Upper lobe of right lung (tissue), 1 donor: ENCODE measurements at regions not wholly inside any gene's neighbourhood (a gene's known extent, or its start where the extent isn't known, plus 50 kb on each side); places are given as distances from the start of the nearest gene placed in this dataset.

ENCODE experiments used
- ATAC-seq: fragments of 200-7000 bp; cut with Tn5 transposase; one replicate; pipeline ENCODE4 v1.9.1; 2020; ENCODE audit warnings: mild to moderate bottlenecking, moderate library complexity
- DNase-seq: peaks from one replicate; pipeline ENCODE4 v3.0.0-alpha.2; 2020
- H3K27ac ChIP-seq: fragments of 200-600 bp; one replicate; pipeline ENCODE4 v1.8.0; 2022
- H3K27me3 ChIP-seq: fragments of 200-600 bp; one replicate; pipeline ENCODE4 v1.8.0; 2022; ENCODE audit warnings: mild to moderate bottlenecking
- H3K36me3 ChIP-seq: fragments of 200-600 bp; one replicate; pipeline ENCODE4 v1.8.0; 2022
- H3K4me1 ChIP-seq: fragments of 200-600 bp; one replicate; pipeline ENCODE4 v1.8.0; 2022
- H3K4me3 ChIP-seq: fragments of 200-600 bp; one replicate; pipeline ENCODE4 v1.8.0; 2022; ENCODE audit warnings: mild to moderate bottlenecking
- H3K9me3 ChIP-seq: fragments of 200-600 bp; one replicate; pipeline ENCODE4 v1.8.0; 2022
- intact Hi-C: fragments of 100-400 bp; cut with DNase I; formaldehyde crosslinking; loops from one replicate; pipeline ENCODE4 v1.11.0; 2022
- TF ChIP-seq, protein P1 (sequence below): fragments of 200-600 bp; IDR thresholded peaks from one replicate; pipeline ENCODE4 v1.8.0; 2022; ENCODE audit warnings: antibody characterized with exemption
- donor health status: DM: no; HTN: yes; CAD: no; lungs with severe emphysema.

DNA sequence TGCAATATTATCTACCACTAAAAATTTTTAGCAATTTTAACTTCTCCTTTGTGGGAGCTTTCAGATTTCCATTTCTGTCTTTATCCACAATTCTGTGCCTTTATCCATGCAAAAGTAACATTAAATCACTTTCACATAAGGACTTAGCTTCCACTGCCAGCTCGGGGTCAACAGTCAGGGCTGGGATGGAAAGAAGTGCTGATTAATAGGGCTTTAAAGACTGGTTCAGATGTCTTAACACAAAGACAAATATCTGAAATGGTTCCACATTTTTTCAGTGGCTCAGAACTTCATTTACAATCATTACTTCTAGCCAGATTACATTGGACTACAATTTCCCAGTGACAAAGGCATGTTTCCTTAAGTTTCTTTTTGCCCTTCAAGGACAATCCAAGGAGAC is 191.8 kb upstream of the CPHXL start:
- no peak overlapping the region for H3K4me3 ChIP-seq
- no peaks in the 10 kb centered on the region for H3K9me3 ChIP-seq
- H3K36me3 ChIP-seq = no peaks in the 10 kb centered on the region
- no peak for ATAC-seq
- no peak overlapping the region for H3K27ac ChIP-seq
- no peaks in the 10 kb centered on the region for H3K27me3 ChIP-seq
- TF ChIP-seq, protein P1, sequence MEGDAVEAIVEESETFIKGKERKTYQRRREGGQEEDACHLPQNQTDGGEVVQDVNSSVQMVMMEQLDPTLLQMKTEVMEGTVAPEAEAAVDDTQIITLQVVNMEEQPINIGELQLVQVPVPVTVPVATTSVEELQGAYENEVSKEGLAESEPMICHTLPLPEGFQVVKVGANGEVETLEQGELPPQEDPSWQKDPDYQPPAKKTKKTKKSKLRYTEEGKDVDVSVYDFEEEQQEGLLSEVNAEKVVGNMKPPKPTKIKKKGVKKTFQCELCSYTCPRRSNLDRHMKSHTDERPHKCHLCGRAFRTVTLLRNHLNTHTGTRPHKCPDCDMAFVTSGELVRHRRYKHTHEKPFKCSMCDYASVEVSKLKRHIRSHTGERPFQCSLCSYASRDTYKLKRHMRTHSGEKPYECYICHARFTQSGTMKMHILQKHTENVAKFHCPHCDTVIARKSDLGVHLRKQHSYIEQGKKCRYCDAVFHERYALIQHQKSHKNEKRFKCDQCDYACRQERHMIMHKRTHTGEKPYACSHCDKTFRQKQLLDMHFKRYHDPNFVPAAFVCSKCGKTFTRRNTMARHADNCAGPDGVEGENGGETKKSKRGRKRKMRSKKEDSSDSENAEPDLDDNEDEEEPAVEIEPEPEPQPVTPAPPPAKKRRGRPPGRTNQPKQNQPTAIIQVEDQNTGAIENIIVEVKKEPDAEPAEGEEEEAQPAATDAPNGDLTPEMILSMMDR = no peak
- DNase-seq = no peak
- intact Hi-C loops = no loop called here
- no peaks in the 10 kb centered on the region for H3K4me1 ChIP-seq

DNA sequence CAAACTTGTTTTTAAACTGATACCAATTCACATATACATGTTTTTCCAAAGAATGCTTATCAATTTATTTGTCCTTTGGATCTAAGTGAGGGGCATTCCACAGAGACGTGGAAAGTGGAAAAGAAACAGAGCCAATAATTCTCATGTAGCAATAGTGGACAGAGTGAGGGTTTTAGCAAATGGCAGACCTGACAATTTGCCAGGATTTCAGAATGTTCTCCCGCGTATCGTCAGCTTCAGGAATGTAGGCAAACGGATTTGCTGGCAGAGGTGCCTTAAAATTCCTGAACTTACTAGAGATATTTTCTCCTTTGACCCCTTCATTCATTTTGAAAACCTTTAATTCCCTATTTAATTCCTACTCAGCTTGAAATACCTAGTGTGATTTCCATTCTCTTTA is 193.4 kb upstream of the CPHXL start:
- Histone ChIP-seq H3K27ac (no peak overlapping the region), H3K4me1 (no peaks in the 10 kb centered on the region), H3K27me3 (no peaks in the 10 kb centered on the region), H3K9me3 (no peaks in the 10 kb centered on the region), H3K36me3 (no peaks in the 10 kb centered on the region), H3K4me3 (no peak overlapping the region)
- TF ChIP-seq, protein P1 = no peak
- ATAC-seq = no peak
- no peak for DNase-seq
- intact Hi-C loops = no loop called here

DNA sequence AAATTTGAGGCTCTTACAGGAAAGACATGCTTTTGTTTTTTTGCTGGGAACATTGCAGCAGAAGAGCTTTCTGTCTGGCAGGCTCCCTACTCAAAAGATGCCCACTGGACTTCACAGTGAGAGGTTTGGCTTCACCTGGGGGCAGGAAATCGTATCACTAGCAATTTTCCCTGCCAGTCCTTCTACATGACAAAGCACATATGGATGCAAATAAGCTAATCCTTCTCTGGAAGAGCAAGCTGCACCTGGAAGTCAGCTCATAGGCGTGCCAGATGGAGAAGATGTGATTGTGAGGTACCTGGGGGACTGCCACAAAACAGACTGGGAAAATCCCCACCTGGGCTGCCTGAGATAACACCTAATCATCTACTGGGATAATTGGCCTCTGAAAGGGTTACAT is 195.0 kb upstream of the CPHXL start:
- intact Hi-C loops = no loop called here
- DNase-seq = no peak
- no peak overlapping the region for H3K27ac ChIP-seq
- H3K36me3 ChIP-seq = no peaks in the 10 kb centered on the region
- ATAC-seq = no peak
- no peak overlapping the region for H3K4me3 ChIP-seq
- no peaks in the 10 kb centered on the region for H3K4me1 ChIP-seq
- H3K27me3 ChIP-seq = no peaks in the 10 kb centered on the region
- TF ChIP-seq, protein P1 = no peak
- no peaks in the 10 kb centered on the region for H3K9me3 ChIP-seq

DNA sequence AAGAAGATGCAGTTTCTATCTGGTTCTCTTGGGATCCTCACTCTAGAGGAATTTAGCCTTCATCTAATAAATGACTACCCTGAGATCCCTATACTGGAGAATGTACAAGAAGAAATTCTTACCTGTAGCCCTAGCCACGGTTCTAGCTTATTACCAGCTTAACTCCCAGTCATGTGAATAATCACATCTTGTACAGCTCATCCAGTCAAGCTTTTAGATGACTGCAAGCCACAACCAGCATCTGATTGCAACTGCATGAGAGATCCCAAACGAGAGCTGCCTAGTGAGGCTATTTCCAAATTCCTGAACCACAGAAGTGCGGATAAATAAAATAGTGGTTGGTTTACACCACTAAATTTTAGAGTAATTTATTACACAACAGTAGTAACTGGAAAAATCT is 196.0 kb upstream of the CPHXL start:
- TF ChIP-seq, protein P1 = no peak
- DNase-seq = no peak
- no peak for ATAC-seq
- no peak overlapping the region for H3K27ac ChIP-seq
- no peaks in the 10 kb centered on the region for H3K9me3 ChIP-seq
- H3K36me3 ChIP-seq = no peaks in the 10 kb centered on the region
- intact Hi-C loops = no loop called here
- H3K27me3 ChIP-seq = no peaks in the 10 kb centered on the region
- no peaks in the 10 kb centered on the region for H3K4me1 ChIP-seq
- no peak overlapping the region for H3K4me3 ChIP-seq

DNA sequence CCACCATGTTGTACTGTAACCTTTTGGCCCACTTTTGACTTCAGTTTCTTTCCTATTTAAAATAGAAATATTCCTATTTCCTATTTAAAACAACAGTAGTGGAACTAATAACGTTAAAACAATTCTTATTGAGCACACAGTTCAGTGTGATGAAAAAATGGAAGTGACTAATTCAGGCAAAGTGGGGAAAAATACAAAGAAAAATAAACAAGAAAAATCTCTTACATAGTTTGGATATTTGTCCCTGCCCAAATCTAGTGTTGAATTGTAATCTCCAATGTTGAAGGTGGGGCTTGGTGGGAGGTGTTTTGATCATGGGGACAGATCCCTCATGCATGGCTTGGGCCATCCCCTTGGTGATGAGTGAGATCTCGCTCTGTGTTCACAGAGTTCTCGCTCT is 198.1 kb upstream of the CPHXL start:
- no peak for ATAC-seq
- intact Hi-C loops = no loop called here

DNA sequence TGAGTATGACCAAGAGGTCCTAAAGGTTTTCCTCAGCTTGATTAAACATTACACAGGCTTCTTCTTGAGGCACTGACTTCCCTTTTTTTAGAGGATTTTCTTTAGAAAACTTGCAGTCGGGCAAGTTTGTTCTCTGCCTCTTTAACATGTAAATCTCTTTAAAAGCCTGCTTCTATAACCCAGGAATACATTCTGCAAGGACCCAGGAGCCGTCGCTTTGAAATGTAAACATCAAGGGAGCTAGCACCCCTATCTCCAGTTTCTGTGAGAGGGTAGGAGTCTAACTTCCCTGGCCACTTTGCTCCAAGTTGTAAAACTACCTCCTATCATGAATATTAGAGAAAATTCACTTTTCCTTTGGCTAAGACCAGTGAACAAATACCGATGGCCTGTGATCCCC is 201.5 kb upstream of the CPHXL start:
- Histone ChIP-seq H3K27me3 (no peaks in the 10 kb centered on the region), H3K9me3 (no peaks in the 10 kb centered on the region), H3K4me1 (no peaks in the 10 kb centered on the region), H3K27ac (no peak overlapping the region), H3K36me3 (no peaks in the 10 kb centered on the region), H3K4me3 (no peak overlapping the region)
- no peak for DNase-seq
- no peak for ATAC-seq
- TF ChIP-seq, protein P1 = no peak
- intact Hi-C loops = no loop called here

More for the DNA sequence above, 198.1 kb upstream of the CPHXL start:
- TF ChIP-seq, protein P1 = no peak
- no peak for DNase-seq
- H3K4me1 ChIP-seq = no peaks in the 10 kb centered on the region
- H3K36me3 ChIP-seq = no peaks in the 10 kb centered on the region
- H3K9me3 ChIP-seq = no peaks in the 10 kb centered on the region
- no peaks in the 10 kb centered on the region for H3K27me3 ChIP-seq
- H3K27ac ChIP-seq = no peak overlapping the region
- no peak overlapping the region for H3K4me3 ChIP-seq
